ENCODE measurements at regions not wholly inside any gene's neighbourhood (a gene's known extent, or its start where the extent isn't known, plus 50 kb on each side); places are given as distances from the start of the nearest gene placed in this dataset.

GRCh38 chr6:14929291-14929690 lies 316.6 kb upstream of the JARID2 start:
- no peak overlapping the region for H3K4me3 ChIP-seq
- H3K4me1 ChIP-seq = peaks cover 20% of the 10 kb centered on the region
- H3K9me3 ChIP-seq (replicated peaks) = no peaks in the 10 kb centered on the region
- no peak overlapping the region for H3K27ac ChIP-seq (replicated peaks)
- H3K27me3 ChIP-seq (ENCODE audit: low read depth) = no peaks in the 10 kb centered on the region
- intact Hi-C loops (cut with micrococcal nuclease) = no loop called here
- TF ChIP-seq CTCF (IDR thresholded peaks at IDR 0.05; ENCODE audit: borderline replicate concordance) = no peak
- no peaks in the 10 kb centered on the region for H3K36me3 ChIP-seq
- no peak for DNase-seq

GRCh38 chr6:14930366-14930989 lies 315.4 kb upstream of the JARID2 start:
- Histone ChIP-seq H3K27ac (replicated peaks) (no peak overlapping the region), H3K4me3 (no peak overlapping the region), H3K9me3 (replicated peaks) (no peaks in the 10 kb centered on the region), H3K36me3 (no peaks in the 10 kb centered on the region), H3K27me3 (ENCODE audit: low read depth) (no peaks in the 10 kb centered on the region), H3K4me1 (peaks cover 9% of the 10 kb centered on the region)
- intact Hi-C loops (cut with micrococcal nuclease) = no loop called here
- no peak for TF ChIP-seq CTCF (IDR thresholded peaks at IDR 0.05; ENCODE audit: borderline replicate concordance)
- DNase-seq = no peak

- peaks cover 7% of the 10 kb centered on the region for H3K4me1 ChIP-seq
- TF ChIP-seq CTCF (IDR thresholded peaks at IDR 0.05; ENCODE audit: borderline replicate concordance) = no peak
- no peak overlapping the region for H3K27ac ChIP-seq (replicated peaks)
- no peaks in the 10 kb centered on the region for H3K36me3 ChIP-seq
- no peaks in the 10 kb centered on the region for H3K9me3 ChIP-seq (replicated peaks)
- no peaks in the 10 kb centered on the region for H3K27me3 ChIP-seq (ENCODE audit: low read depth)
- H3K4me3 ChIP-seq = no peak overlapping the region
- intact Hi-C loops (cut with micrococcal nuclease) = no loop called here
- no peak for DNase-seq
Observed at GRCh38 chr6:14932485-14933182, 313.2 kb upstream of the JARID2 start.

- TF ChIP-seq CTCF (IDR thresholded peaks at IDR 0.05; ENCODE audit: borderline replicate concordance) = no peak
- Histone ChIP-seq H3K4me3 (no peak overlapping the region), H3K27ac (replicated peaks) (no peak overlapping the region), H3K36me3 (no peaks in the 10 kb centered on the region), H3K9me3 (replicated peaks) (no peaks in the 10 kb centered on the region), H3K27me3 (ENCODE audit: low read depth) (no peaks in the 10 kb centered on the region), H3K4me1 (peaks cover 7% of the 10 kb centered on the region)
- intact Hi-C loops (cut with micrococcal nuclease) = no loop called here
- DNase-seq = no peak
Observed at GRCh38 chr6:14933183-14933544, 312.7 kb upstream of the JARID2 start.

- H3K4me1 ChIP-seq = peaks cover 7% of the 10 kb centered on the region
- intact Hi-C loops (cut with micrococcal nuclease) = no loop called here
- no peaks in the 10 kb centered on the region for H3K36me3 ChIP-seq
- no peaks in the 10 kb centered on the region for H3K9me3 ChIP-seq (replicated peaks)
- H3K27ac ChIP-seq (replicated peaks) = no peak overlapping the region
- no peak for DNase-seq
- H3K4me3 ChIP-seq = no peak overlapping the region
- no peak for TF ChIP-seq CTCF (IDR thresholded peaks at IDR 0.05; ENCODE audit: borderline replicate concordance)
- H3K27me3 ChIP-seq (ENCODE audit: low read depth) = no peaks in the 10 kb centered on the region
Observed at GRCh38 chr6:14934013-14934412, 311.9 kb upstream of the JARID2 start.
